Spinal cord (tissue), 9 donors: ENCODE measurements at regions not wholly inside any gene's neighbourhood (a gene's known extent, or its start where the extent isn't known, plus 50 kb on each side); places are given as distances from the start of the nearest gene placed in this dataset.
"Not testable (repeated sequence)": the region's sequence is repeated elsewhere in the genome, so short reads cannot be mapped to it uniquely, and the experiment has no call there.

Experiments used
- DNase-seq, 6 donors: peaks; one replicate each; pipeline versions ENCODE4 v3.0.0 to v3.0.0-alpha.2; 2013 to 2015; ENCODE audit warnings: low spot score in 6 of 6, low read depth in 4 of 6
- H3K27ac ChIP-seq: one replicate; pipeline ENCODE4 v1.5.1; 2013; ENCODE audit warnings: low read depth, low read length, control low read depth
- H3K27me3 ChIP-seq: one replicate; pipeline ENCODE4 v1.6.1; 2013; ENCODE audit warnings: low read length; ENCODE audit not compliant: control insufficient read depth, insufficient read depth
- H3K36me3 ChIP-seq: one replicate; pipeline ENCODE4 v1.6.1; 2013; ENCODE audit warnings: low read length; ENCODE audit not compliant: control insufficient read depth, insufficient read depth
- H3K4me1 ChIP-seq: one replicate; pipeline ENCODE4 v1.6.1; 2013; ENCODE audit warnings: low read length; ENCODE audit not compliant: control insufficient read depth, insufficient read depth
- H3K4me3 ChIP-seq: one replicate; pipeline ENCODE4 v1.5.1; 2013; ENCODE audit warnings: low read depth, low read length, control low read depth
- H3K9me3 ChIP-seq: one replicate; pipeline ENCODE4 v1.6.1; 2013; ENCODE audit warnings: low read length; ENCODE audit not compliant: control insufficient read depth, insufficient read depth
- WGBS: methylation state at CpG from one replicate; pipeline ENCODE4 v1.1.5; 2013; ENCODE audit warnings: missing lambda C conversion rate; ENCODE audit not compliant: insufficient coverage; 5-methylcytosine and 5-hydroxymethylcytosine counted together
- donor health status: healthy.

DNA sequence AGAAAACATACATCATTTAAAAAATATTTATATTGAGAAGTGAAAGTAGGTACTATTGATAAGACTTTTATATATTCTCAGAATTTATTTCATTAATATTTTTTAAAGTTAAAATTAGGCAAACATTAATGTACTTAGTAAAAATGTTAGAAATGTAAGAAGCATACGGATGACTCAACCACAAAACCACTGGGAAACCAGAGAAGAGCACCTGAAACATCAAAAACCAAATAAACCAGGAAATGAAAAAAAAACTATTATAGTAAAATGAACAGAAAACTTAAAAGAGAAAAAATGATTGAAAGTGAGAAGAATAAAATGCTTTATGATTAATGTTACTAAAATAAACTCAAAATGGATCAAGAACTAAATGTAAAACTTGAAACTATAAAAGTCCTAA is 233.2 kb upstream of the DAB2 start:
- no CpG with 5 or more reads among the region's 1 CpG for WGBS
- Histone ChIP-seq H3K4me1 (no peaks in the 10 kb centered on the region), H3K9me3 (no peaks in the 10 kb centered on the region), H3K4me3 (no peak overlapping the region), H3K27me3 (no peaks in the 10 kb centered on the region), H3K36me3 (no peaks in the 10 kb centered on the region), H3K27ac (no peak overlapping the region)
- DNase-seq = no peak

DNA sequence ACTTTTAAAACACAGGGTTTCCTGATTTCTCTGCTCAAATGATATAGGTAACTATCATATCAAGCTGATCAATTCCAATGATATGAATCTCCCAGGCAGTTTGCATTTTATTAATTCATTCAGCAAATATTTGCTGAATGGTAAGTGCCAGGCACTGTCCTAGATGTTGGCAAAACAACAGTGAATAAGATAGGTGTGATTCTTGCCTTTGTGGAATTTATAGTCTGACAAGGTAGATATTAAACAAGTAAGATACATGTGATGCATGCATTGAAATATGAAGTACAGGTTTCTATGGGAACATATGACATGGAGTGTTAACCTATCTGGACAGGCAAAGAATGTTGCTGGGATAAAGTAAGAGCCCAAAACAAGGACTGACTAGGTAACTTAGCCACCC is 231.8 kb upstream of the DAB2 start:
- H3K4me1 ChIP-seq = no peaks in the 10 kb centered on the region
- H3K36me3 ChIP-seq = no peaks in the 10 kb centered on the region
- no peak overlapping the region for H3K4me3 ChIP-seq

DNA sequence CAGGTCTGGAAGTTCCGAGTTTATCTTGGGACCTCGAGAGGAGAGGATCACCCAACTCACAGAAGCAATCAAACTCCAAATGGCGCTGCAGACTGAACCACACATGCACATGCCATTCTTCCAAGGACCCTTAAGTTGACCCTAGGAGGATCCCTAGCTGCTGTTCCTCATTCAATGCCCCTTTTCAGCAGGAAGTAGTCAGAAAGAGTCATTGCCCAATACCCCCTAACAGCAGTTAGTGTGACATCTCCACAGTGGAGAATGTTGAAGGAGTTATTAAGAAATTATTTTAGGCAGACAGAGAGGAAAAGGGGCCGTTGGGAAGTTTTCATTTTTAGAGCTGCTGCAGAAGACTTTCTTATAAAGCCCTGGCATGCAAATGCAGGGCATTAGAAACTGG is 229.9 kb upstream of the DAB2 start:
- H3K27me3 ChIP-seq = no peaks in the 10 kb centered on the region
- no peaks in the 10 kb centered on the region for H3K36me3 ChIP-seq
- no peak overlapping the region for H3K27ac ChIP-seq
- H3K9me3 ChIP-seq = no peaks in the 10 kb centered on the region
- H3K4me3 ChIP-seq = no peak overlapping the region
- H3K4me1 ChIP-seq = no peaks in the 10 kb centered on the region
- 89% methylated on average over 4 of the region's 4 CpGs for WGBS
- no peak for DNase-seq

More for the DNA sequence above, 231.8 kb upstream of the DAB2 start:
- H3K27ac ChIP-seq = no peak overlapping the region
- H3K9me3 ChIP-seq = no peaks in the 10 kb centered on the region
- no peak for DNase-seq
- no peaks in the 10 kb centered on the region for H3K27me3 ChIP-seq

GRCh38 chr5:39652481-39652880 is 227.7 kb upstream of the DAB2 start:
- not testable (repeated sequence) for H3K27me3 ChIP-seq, H3K27ac ChIP-seq, DNase-seq, H3K4me1 ChIP-seq, H3K9me3 ChIP-seq, H3K4me3 ChIP-seq, H3K36me3 ChIP-seq
- 97% methylated on average over 5 of the region's 6 CpGs for WGBS

GRCh38 chr5:39652036-39652435 is 227.3 kb upstream of the DAB2 start:
- no peaks in the 10 kb centered on the region for H3K36me3 ChIP-seq
- DNase-seq = no peak
- no peak overlapping the region for H3K27ac ChIP-seq
- H3K4me3 ChIP-seq = no peak overlapping the region
- 100% methylated on average over 1 of the region's 4 CpGs for WGBS
- no peaks in the 10 kb centered on the region for H3K27me3 ChIP-seq
- H3K4me1 ChIP-seq = no peaks in the 10 kb centered on the region
- no peaks in the 10 kb centered on the region for H3K9me3 ChIP-seq

DNA sequence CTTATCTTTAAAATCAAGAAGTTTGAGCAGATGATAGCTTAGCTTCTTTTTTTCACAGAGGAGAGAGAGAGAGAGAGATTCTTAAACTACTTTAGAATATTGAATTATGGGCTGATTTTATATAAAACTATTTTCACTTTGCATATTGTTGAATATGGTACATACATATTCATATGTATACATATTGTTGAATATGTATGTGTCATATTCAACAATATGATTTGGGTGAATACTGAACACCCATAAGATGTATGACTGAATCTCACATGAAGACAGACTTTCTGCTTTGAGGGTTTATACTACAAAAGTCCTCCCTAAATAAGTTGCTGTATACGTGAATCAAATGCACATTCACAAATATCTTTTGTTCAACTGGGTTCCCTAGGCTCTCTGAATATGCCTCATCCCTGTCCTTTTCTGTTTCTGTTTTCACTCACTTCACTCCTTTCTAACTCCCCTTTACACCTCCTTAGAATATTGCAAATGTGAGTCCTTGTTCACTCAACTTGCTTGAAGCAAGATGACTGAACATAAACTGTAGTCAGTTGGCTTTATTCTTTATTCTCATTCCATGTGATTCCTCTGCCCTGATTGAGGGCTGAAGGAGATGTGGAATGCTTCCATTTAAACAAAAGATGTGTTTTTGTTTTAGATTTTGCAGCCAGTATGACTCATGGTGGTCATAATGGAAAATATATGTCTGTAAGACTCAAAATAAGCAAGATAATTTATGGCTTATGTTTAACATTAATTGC is 225.4 kb upstream of the DAB2 start:
- Histone ChIP-seq H3K4me3 (no peak overlapping the region), H3K36me3 (no peaks in the 10 kb centered on the region), H3K27ac (no peak overlapping the region), H3K9me3 (no peaks in the 10 kb centered on the region), H3K4me1 (no peaks in the 10 kb centered on the region), H3K27me3 (no peaks in the 10 kb centered on the region)
- DNase-seq = no peak
- 92% methylated on average over 1 of the region's 1 CpG for WGBS

DNA sequence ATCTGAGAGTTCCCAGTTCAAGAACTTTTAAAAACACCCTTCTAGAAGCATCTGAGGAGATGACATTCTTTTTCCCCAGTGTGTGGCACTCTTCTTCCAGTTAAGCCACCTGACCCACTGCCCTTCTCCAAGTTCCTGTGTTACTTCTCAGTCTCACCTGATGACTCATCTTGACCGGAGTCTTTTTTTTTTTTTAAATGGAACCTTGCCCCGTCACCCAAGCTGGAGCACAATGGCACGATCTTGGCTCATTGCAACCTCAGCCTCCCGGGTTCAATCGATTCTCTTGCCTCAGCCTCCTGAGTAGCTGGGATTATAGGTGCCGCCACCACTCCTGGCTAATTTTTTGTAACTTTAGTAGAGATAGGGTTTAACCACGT is 224.1 kb upstream of the DAB2 start:
- Histone ChIP-seq H3K27ac (no peak overlapping the region), H3K4me3 (no peak overlapping the region), H3K4me1 (no peaks in the 10 kb centered on the region), H3K36me3 (no peaks in the 10 kb centered on the region), H3K9me3 (no peaks in the 10 kb centered on the region), H3K27me3 (no peaks in the 10 kb centered on the region)
- WGBS = 94% methylated on average over 4 of the region's 7 CpGs
- DNase-seq = no peak

- H3K27ac ChIP-seq = no peak overlapping the region
- no peaks in the 10 kb centered on the region for H3K36me3 ChIP-seq
Observed at GRCh38 chr5:39648085-39648847, 223.5 kb upstream of the DAB2 start.

DNA sequence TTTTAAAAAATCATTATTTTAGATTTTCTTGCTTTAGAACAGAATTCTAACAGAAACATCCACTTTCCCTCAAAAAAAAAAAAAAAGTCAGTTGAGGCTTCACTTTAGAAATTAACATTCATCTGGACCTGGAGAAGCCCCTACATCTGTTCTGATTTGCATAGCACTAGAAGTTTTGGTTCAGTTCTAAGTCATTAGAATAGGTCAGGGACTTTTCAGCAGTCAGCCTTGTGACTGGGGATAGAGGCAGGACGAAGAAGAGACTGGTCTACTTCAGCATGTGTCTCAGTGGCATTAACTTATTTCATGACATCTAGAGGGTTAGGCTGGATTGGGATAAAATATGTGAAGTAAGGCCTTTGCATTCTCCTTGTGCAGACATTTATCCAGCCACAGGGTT is 215.8 kb upstream of the DAB2 start:
- no peaks in the 10 kb centered on the region for H3K27me3 ChIP-seq
- no peak overlapping the region for H3K27ac ChIP-seq
- no peak for DNase-seq
- WGBS = 60% methylated on average over 1 of the region's 1 CpG
- H3K4me3 ChIP-seq = no peak overlapping the region
- H3K4me1 ChIP-seq = no peaks in the 10 kb centered on the region
- H3K36me3 ChIP-seq = no peaks in the 10 kb centered on the region
- no peaks in the 10 kb centered on the region for H3K9me3 ChIP-seq

More at GRCh38 chr5:39648085-39648847, 223.5 kb upstream of the DAB2 start:
- Histone ChIP-seq H3K4me1 (no peaks in the 10 kb centered on the region), H3K4me3 (no peak overlapping the region), H3K27me3 (no peaks in the 10 kb centered on the region), H3K9me3 (no peaks in the 10 kb centered on the region)
- WGBS = no CpG with 5 or more reads among the region's 3 CpGs
- no peak for DNase-seq

DNA sequence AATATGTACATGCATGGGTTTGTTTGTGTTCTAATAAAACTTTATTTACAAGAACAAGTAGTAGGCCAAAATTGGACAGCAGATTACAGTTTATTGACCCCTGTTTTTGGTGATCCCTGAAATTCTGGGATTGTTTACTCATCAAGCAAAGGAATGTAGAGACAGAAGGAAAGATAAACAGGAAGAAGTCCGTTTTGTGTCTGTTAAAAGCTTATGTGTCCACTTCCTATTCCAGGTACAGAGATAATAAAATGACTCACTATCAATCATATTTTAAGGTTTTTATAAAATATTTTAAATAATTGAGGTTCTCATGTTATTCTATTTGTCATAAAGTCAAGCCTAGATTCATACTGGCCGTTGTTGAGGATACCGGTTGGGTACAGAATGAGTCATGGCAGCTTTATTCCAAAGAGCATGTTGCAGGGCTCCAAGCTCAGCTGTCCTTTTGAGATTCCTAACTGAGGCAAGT is 214.9 kb upstream of the DAB2 start:
- 95% methylated on average over 2 of the region's 3 CpGs for WGBS
- Histone ChIP-seq H3K4me3 (no peak overlapping the region), H3K36me3 (no peaks in the 10 kb centered on the region), H3K27me3 (no peaks in the 10 kb centered on the region), H3K9me3 (no peaks in the 10 kb centered on the region), H3K4me1 (no peaks in the 10 kb centered on the region), H3K27ac (no peak overlapping the region)
- no peak for DNase-seq
